NCI-H345 treated with DMSO at 0.1 percent for 48 hours (cell line): ENCODE measurements at regions not wholly inside any gene's neighbourhood (a gene's known extent, or its start where the extent isn't known, plus 50 kb on each side); places are given as distances from the start of the nearest gene placed in this dataset.
"Not testable (repeated sequence)": the region's sequence is repeated elsewhere in the genome, so short reads cannot be mapped to it uniquely, and the experiment has no call there.

Experiments
- DNase-seq: peaks from one replicate; lab custom pipeline; 2025; ENCODE audit not compliant: unreplicated experiment; lab: John Stamatoyannopoulos, UW

DNA sequence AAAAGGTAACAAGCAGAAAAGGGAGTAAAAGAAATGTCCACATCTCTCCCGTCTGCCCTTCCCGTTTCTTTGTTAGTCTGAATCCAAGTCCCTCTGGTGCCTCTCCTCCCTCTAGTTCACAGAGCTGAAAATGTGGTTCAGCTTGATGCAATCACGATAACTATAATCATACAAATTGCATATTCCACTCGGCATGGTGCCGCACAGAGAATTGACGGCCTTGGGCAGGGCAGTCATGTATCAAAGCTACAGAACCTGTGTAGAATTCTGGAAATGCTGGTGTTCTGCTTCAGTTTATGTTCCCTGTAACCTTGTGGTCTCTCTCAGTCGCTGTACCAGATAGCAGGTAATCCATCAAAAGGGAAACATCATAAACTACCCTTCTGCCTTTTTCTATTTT lies 562.9 kb upstream of the CBLB start:
- no peak for DNase-seq

DNA sequence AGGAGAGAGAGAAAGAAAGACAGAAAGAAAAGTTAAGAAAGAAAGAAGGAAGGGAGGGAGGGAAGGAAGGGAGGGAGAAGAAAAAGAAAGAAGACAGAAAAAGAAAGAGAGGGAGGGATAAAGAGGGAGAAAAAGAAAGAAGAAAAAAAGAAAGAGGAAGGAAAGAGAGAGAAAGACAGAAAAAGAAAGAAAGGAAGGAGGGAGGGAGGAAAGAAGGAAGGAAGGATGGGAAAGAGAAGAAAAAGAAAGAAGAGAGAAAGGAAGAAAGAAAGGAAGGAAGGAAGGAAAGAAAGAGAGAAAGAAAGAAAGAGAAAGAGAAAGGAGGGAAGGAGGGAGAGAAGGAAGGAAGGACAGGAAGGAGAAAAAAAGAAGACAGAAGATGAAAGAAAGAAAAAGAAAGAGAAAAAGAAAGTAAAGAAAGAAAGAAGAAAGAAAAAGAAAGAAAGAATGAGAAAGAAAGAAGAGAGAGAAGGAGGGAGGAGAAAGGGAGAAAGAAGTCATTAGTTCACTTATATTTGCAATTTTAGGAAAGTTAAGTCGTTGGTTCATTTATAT lies 567.2 kb upstream of the CBLB start:
- DNase-seq, result no peak

DNA sequence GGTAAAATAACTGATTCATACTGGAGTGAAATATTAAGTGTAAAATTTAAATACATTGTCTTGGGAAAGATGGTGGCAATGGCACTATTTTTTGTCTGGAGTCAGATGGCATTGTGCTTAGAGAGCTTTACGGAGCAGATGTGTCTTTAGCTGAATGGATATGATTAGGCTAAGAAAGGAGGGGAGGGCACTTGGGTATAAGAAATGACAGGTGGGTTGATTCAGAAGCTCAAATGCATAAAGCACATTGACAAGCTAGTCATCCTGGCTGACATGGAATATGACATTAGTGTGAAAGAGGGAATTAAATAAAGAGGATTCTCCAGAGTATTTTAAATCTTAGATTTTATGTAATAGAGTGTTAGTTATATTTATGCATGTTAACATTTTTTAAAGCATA lies 570.1 kb upstream of the CBLB start:
- no peak for DNase-seq

DNA sequence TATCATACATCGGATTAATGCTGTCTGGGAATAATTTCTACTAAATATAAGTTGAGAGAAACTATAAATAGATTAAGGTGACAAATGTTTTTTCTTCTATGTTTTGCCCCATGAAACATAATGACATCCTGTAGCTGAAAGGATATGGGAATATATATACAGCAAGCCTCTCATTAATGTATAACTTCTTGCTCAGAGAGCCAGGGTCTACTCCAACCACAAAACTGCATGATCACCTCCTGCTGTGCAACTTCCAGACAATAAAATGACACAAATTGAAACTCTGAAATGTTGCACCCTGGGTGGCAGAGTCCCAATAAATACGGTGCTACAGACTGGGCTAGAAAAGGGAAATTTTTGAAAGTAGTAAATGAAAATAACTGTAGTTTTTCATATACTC lies 571.9 kb upstream of the CBLB start:
- DNase-seq, result no peak

DNA sequence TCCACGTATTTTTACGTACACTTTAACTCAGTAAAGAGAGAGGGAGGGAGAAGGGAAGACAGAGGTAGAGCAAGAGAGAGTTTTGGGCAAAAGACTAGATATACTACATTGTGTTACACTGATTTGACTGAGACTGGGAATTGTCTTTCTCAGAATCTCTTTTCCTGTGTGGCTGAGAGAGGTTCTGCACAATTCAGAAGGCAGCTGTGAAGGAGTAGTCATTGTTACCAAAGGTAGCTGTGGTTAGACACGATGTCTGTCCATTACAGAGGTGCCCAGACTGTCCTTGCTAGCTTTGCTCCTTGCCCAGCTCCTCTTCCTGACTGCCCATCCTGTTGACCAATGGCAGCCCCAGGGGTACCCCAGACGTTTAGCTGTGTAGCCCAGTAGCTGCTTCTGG lies 577.5 kb upstream of the CBLB start:
- DNase-seq, result no peak

DNA sequence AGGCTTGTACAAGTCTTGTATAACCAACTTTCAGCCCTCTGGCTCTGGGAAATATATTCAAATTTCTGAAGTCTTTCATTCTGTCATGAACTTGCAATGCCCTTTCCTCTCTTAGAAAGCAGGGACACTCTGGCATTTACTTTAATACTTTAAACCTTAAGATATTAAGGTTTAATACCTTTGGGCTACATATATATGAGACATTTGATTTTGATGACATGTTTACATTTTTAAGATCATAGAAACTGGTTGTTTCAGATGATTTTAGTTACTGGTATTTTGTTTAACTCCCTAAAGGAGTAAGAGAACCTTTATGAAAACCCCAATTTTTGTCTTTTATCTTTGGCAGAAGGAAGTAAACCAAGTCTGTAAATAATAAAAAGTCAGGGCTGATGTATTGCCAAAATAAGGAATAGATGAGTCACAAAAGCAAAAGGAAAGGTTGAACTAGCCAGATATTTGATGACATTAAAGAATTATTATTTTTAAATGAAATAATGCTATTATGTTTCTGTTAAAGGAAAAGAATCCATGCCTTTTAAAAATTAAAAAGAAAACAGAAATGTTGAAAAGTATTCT lies 579.0 kb upstream of the CBLB start:
- DNase-seq, result no peak

DNA sequence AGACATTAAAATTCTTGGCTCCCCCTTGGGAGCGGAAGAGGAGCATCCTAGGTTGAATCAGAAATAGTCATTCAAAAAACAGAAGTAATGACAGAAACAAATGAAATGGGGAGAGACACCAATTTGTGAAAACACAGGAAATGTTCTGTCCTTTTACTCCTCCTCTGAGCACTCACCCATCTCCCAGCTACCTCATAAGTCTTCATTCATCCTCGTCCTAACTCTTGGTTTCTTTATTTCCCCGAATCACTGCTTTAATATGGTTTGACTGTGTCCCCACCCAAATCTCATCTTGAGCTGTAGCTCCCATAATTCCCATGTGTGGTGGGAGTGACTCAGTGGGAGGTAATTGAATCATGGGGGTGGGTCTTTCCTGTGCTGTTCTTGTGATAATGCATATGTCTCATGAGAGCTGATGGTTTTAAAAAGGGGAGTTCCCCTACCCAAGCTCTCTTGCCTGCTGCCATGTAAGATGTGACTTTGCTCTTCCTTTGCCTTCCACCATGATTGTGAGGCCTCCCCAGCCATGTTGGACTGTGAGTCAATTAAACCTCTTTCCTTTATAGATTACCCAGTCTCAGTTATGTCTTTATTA lies 579.7 kb upstream of the CBLB start:
- DNase-seq, result not testable (repeated sequence)

DNA sequence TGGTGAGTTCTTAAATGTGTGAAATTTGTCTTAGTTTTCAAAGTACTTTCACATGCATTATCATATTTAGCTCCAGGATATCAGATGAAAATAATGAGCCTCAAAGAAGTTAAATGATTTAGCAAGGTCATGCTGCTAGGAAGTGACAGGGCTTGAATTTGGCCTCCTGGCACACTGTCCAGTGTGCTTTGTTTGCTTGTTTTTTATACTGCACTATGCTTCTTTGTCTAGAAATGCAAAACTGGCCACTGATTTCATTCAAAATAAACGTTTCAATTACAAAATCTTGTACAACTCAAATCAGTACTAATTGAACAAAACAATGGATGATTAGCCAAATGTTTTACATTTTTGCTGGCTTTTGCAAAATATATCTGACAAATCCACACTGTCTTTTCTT lies 583.3 kb upstream of the CBLB start:
- DNase-seq, result no peak

DNA sequence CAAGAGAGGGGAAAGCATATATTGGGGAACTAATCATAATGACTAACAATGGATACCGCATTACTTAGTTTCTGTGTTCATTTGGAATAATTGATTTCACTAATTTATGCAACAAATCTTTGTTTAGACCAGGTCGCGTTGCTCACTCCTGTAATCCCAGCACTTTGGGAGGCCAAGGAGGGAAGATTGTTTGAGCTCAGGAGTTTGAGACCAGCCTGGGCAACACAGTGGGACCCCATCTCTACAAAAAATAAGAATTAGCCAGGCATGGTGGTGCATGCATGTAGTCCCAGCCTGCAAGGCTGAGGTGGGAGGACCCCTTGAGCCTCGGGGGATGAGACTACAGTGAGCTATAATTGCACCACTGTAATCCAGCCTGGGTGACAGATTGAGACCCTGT lies 585.7 kb upstream of the CBLB start:
- no peak for DNase-seq

DNA sequence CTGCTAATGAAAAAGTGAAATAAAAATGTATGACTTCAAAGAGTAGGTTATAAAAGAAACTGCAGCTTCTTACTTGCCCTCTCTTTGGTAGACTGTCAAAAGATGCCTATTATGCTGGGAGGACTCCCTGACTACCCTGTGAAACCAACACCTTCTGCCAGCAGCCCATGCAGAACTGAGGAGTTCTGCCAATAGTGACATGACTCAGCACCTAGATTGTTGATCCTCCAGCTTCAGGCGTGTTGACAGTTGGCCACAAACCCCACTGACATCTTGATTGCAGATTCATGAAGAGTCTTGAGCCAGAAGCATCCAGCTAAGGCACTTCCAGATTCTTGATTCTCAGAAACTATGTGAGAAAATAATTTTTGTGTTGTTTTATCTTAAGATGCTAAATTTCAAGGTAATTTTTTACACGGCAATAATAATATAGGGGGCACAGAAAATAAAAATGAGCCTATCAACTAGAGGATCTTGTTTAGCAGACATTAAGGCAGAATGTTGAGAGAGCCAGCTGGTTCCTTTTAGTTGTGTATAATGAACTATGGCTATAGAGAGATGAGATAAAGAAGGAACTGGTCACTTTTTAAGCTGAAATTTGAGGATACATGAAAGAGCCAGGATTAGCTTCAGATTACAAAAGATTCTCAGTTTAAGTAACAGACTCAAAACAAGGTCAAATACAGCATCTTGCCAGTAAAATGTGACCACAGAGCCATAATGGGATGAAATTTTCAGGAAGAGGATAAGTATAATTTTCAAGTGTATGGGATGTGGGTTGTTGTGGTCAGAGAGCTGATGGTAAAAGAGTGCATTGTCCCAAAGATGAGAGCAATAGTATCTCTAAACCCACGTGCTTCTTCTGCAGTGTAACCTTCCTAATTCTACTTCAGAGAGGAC lies 588.7 kb upstream of the CBLB start:
- DNase-seq, result no peak

DNA sequence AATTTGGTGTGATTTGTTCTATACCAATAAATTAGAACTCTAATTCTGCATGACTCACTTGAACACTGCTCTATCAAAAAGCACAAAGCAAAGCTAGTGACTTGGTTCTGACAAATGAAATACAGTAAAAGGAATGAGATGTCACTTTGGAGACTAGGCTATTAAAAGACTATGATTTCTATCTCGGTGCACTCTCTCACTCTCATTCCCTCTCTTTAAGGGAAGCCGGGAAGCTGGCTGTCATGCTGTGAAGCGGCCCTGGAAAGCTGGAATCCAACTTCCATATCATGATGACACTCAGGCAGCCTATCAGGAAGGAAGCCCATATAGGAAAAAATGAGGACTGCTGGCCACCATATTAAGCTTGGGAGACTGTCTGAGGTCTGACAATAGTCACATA lies 590.1 kb upstream of the CBLB start:
- DNase-seq, result no peak

DNA sequence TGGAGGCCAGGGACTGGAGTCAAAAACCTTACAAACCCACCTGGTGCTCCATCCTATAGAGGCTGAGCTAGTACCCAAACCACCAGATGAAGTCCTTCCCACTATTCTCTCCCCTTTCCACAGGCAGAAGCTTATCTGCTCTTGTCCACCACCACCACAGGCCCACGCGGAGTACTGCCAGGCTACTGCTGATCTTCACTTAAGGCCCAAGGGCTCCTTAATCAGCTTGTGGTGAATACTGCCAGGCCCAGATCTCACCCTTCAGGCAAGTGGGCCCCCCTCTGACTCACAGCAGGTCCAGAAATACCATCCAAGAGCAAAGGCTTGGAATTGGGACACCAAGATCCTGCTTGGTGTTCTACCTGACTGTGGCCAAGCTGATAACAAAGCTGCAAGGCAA lies 598.1 kb upstream of the CBLB start:
- DNase-seq, result no peak

DNA sequence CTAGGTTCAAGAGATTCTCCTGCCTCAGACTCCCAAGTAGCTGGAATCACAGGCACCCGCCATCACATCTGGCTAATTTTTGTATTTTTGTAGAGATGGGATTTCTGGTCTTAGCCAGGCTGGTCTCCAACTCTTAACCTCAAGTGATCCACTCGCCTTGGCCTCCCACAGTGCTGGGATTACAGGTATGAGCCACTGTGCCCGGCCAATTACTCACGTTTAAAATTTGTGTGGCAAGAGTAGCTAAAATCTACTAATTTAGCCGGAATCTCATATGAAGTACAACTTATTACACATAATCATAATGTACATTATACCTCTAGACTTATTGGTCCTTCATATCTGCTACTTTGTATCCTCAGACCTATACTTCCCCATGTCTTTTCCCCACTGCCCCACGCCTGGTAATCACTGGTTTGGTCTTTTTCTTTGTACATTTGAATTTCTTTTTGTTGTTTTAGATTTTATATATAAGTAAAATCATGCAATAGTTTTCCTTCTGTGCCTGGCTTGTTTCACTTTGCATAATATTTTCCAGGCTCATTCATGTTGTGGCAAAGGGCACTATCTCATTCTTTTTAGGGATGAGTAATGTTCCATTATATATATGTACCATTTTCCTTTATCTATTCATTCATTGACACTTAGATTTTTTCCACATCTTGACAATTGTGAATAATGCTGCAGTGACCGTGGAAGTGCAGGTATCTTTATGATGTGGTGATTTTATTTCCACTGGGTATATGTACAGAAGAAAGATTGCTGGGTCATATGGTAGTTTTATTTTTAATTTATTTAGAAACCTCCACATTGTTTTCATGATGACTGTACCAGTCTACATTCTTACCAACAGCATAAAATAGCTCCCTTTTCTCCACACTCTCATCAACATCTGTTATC lies 605.0 kb upstream of the CBLB start:
- DNase-seq, result no peak

DNA sequence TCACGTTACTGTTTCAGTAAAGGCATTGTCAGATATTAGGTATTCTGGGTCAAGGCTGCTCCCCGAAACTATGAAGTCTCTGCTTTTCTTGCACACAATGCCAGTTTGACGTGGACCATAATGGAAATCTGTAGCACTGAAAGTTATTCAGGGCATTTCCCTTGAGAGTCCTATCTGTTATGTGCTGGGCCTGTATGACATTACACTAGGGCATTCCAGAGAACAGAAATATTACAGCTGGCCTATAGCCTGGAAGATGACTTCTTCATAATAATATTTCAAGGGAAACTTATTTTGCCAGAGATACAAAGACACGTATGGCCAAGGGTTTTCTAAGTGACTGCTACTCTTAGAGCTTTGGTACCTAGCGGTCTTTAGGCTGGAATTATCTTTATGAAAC lies 613.6 kb upstream of the CBLB start:
- DNase-seq, result no peak

DNA sequence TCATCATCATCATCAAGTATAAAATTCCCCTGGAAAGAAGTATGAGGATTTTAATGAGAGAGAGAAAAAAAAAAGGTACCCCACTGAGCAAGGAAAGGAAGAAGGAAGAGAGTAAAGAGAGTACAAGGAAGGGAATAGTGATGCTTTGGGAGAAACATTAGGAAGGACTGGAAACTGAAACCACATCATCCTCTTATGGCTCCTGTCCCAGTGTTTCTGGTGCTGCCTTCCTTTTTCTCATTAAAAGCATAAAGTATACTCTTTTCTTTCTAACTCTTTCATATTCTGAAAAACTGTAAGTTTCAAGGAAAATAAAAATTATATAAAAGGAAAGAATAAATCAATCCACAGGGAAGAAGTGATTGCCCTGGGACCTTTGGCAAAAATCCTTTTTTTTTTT lies 616.4 kb upstream of the CBLB start:
- no peak for DNase-seq

DNA sequence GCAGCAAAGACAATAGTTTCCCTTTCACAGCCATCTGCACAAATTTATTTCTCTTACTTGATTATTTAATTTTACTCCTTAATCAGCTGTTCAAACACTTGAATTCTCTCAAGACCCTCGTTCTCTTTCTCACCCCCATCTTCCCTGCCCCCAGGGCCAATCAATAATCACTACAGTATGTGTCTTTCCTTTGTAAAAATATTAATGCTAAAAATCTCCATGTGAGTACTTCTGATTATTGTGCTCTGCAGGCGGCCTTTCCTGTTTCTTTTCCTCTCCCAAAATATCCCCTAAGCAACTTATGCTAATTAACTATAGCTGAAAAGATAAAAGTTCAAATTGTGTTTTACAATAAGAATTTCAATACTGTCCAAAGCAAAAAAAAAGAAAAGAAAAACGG lies 617.0 kb upstream of the CBLB start:
- DNase-seq, result no peak

DNA sequence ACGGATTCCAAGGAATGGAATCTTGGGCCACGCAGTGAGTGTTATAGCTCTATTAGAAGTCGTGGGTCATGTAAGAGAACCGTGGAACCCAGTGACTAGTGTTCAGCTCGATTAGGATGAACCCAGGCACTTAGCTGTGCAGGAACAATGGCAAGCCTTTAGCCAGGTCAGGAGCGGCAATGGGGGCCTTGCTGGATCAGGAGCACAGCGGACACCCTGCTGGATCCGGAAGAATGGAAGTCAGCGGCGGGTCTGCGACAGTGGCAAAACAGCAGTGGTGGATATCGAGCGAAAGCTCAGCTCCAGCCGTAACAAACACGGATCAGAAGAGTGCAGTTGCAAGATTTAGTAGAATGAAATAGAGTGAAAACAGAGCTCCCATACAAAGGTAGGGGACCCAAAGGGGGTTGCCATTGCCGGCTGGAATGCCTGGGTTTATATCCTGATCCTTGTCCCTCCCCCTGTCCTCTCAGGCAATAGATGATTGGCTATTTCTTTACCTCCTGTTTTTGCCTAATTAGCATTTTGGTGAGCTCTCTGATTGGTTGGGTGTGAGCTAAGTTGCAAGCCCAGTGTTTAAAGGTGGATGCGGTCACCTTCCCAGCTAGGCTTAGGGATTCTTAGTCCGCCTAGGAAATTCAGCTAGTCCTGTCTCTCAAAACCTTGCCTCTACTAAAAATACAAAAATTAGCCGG lies 618.3 kb upstream of the CBLB start:
- DNase-seq, result not testable (repeated sequence)

DNA sequence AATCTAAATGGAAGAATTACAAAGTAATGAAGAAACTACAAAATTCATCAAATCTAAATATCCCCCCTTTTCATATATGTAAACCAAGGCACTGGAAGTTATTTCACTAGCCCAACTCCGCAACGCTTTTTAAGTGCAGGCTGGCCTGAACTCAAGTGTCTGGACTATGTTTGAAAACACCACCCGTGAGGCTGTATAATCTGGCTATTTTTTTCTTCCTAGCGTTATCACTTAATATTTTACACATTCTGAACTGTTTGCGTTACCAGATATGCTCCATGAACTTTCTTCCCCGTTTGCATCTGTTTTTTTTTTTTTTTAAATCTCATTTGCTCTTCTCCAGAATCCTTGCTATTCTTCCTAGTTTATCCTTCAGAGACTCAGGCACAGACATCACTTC lies 619.5 kb upstream of the CBLB start:
- no peak for DNase-seq

DNA sequence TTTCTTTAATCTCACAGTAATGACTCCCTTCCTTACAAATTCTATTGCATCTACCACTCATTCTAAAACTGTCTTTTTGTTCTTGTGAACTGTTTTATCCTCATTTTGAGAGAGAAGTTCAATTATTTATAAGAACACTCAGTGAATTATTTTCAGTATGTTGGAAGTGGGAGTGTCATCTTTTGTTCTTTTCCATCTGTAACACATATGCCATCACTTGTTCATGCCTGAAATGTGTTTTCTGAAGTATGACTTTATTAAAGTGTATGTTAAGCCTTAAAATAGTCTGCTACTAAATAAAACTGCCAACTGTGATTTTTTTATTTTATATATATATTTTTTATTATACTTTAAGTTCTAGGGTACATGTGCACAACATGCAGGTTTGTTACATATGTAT lies 623.0 kb upstream of the CBLB start:
- no peak for DNase-seq

DNA sequence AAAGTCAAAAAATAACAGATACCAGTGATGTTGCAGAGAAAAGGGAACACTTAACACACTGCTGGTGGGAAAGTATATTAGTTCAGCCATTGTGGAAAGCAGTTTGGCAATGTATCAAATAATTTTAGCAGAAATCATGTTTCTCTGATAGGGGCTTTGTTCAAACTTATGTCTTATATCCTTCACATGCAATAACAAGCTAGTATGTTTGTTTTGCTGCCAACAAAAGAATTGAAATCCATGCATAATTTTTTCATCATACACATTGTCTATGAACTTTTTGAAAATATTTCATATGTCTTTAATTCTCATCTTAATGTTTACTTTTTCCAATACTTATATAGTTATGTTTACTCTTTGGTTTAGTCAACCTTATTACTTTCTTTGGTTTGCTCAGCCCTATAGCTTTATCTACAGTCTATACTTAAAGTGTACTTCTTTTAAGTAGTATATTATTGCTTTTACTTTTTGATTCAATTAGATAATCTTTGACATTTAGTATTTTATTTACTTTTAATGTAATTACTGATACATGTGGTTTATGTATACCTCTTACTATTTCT lies 639.6 kb upstream of the CBLB start:
- DNase-seq, result no peak
